Anterior cingulate cortex (tissue), 58 donors: ENCODE measurements at regions not wholly inside any gene's neighbourhood (a gene's known extent, or its start where the extent isn't known, plus 50 kb on each side); places are given as distances from the start of the nearest gene placed in this dataset.
"Not testable (repeated sequence)": the region's sequence is repeated elsewhere in the genome, so short reads cannot be mapped to it uniquely, and the experiment has no call there.

Experiments
- DNase-seq, 58 donors: peaks; one replicate each; lab custom pipeline; 2025; lab: John Stamatoyannopoulos, UW

DNA sequence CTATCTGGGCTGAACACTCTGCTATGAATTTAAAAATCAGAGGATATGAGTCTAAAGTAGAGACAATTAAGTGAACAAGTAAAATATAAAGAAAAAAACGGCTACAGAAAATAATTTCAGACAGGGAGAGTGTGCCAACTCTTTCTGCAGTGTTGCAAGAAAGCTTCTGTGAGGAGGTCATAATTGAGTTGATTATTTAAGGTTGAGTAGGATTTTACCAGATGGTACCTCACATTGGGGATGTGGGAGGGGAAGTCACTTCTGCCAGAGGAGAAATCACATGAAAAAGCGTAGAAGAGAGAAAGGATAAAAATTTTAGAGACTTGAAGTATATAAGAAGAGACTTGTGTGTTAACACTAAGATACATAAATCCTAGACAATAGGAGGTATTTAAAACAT is 238.0 kb upstream of the NCAM2 start:
- peak in 2 of 58 donors; percentile 21 to 26 for DNase-seq

DNA sequence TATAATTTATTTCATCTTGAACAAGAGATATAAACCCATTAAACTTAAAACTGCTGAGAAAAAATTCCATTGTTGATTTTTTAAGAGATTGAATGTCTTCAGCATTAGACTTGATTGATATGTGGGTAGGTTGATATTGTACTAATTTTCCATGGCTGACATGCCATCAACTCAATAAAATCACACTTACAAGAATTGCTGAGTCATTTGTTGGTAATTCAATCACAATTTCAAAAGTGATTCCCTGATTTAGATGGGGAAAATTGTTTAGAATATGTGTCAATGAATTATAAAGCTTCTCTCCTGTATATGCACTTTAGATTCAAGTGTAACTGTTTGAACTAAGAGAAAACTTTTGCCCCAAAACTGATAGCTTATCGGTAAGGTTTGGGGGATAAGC is 223.5 kb upstream of the NCAM2 start:
- DNase-seq: no peak

GRCh38 chr21:20779321-20779720 is 218.9 kb upstream of the NCAM2 start:
- no peak for DNase-seq

DNA sequence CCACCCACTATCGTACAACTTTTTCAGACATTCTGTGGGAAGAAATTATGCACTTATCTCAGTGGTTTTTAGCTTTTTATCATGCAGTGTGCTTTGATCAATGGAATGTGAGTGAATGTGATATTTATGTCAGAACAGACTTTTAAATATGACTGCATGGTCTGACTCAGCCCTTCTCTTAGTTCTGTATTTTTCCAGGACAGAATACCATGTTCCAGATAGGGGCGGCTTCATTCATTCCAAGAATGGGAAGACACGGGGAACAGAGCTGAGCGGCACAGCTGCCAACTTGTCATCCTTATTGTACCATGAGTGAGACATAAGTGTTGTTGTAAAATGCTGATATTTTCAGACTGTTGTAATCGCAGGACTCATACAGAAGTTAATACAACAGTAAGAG is 214.6 kb upstream of the NCAM2 start:
- peak in 27 of 58 donors; percentile 1 to 58 (median 11) for DNase-seq

- no peak for DNase-seq
These were observed 208.3 kb upstream of the NCAM2 start for GRCh38 chr21:20789729-20790500.

DNA sequence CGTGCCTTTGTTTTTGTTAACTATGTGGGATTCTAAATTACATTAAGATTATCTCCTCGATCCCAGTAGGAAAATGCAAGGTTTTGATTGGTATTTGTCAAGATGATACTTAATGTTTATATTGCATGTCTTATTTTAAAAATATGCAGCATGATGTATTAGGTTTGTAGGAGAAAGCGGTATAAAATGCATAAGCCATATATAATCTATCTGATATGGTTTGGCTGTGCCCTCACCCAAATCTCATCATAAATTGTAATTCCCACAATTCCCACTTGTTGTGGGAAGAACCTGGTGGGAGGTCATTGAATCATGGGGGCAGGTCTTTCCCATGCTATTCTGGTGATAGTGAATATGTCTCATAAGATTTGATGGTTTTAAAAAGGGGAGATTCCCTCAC is 198.1 kb upstream of the NCAM2 start:
- DNase-seq: no peak

DNA sequence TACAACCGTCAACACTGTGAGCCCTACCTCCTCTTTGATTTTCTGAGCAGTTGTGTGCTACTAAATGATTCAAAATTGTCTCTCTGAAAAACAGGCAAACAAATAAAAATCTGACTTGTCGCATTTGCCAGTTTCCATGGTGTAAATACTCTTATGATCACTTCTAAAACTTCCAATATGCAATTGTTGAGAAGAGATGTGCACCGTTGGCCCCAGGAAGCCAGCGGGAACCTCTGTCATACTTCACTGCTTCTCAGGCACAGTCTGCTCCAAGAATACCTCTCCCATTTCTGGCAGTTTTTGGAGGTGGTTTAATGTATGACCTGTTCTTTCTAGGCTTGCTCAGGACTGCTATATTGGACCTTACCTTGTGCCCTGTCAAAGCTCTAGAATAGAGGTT is 196.0 kb upstream of the NCAM2 start:
- DNase-seq: peak in 6 of 58 donors; percentile 3 to 52 (median 28)

DNA sequence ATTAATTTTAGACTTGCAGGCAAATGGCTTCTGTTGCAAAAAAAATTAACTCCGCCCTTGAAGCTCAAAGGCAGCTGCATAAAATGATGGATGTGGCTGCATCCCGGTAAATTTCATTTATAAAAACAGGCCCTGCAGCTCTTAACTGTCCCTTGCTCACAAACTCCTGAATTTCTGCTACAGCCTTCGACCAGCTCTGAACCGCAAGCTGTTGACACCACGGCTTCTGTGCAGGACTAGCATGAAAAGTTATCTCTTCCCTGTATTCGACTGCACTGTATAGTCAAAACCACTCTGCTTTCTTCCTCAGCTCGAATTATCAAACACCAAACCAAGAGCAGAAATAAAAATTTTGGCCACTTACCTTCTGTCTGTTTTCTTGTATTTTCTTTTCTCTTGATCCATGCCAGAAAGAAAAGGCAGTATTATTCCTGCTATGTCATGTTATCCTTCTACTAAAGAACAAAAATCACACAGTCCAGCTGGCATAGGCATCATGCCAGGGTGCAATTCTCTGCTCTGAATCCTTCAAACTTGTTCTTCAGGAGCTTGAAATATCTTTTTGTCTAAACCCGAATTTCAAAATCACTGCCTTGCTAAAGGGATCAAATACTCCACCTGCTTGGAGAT is 195.5 kb upstream of the NCAM2 start:
- peak in 41 of 58 donors; percentile 1 to 76 (median 29) for DNase-seq

- no peak for DNase-seq
These were observed 186.5 kb upstream of the NCAM2 start for GRCh38 chr21:20811702-20812101.

GRCh38 chr21:20814090-20814489 is 184.1 kb upstream of the NCAM2 start:
- no peak for DNase-seq

- DNase-seq: peak in 21 of 58 donors; percentile 1 to 60 (median 11)
These were observed 175.5 kb upstream of the NCAM2 start for GRCh38 chr21:20822666-20823065.

DNA sequence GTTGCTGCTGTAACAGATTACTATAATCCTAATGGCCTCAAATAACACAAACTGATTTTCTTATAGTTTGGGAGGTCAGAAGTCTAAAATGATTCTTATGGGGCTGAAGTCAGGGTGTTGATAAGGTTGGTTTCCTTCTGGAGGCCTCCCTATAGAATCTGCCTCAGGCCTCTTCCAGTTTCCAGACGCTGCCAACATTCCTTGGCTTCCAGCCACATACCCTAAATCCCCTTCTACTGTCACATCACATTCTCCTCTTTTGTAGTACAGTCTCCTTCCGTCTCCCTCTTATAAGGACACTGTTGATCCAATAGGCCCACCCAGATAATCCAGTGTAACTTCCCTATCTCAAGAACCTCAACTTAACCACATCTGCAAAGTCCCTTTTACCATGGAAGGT is 145.3 kb upstream of the NCAM2 start:
- no peak for DNase-seq

- DNase-seq: no peak
These were observed 141.3 kb upstream of the NCAM2 start for GRCh38 chr21:20856926-20857325.

DNA sequence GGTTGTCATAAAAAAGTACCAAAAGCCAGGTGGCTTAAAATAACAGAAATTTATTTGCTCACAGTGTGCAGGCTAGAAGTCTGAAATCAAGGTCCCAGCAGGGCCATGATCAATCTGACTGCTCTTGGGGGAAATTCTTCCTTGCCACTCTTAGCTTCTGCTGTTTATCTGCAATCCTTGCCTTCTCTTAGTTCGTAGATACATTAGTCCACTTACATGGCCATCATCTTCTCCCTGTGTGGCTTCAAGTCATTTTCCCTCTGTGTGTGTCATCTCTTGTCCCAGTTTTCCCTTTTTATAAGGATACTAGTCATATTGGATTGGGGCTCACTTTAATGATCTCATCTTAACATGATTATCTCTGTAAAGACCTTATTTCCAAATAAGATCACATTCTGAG is 124.0 kb upstream of the NCAM2 start:
- DNase-seq: no peak

DNA sequence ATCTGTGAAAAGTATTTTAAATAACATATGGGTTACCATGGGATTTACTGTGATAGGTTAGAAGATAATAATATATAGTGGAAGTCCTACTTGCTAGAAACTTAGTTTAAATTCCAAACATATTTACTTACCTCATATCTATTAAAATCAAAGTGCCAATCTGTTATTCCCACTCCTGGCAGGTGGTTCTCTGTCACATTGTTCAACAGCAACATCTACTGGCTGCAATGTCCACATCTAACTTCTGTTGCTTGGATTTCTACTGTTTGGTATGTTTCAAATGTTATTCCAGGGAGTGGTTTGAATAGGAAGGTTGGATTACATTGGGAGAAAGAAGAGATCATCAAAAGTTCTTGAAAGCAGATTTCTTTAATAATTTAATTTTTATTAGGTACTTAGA is 122.5 kb upstream of the NCAM2 start:
- DNase-seq: no peak

- no peak for DNase-seq
These were observed 120.2 kb upstream of the NCAM2 start for GRCh38 chr21:20877976-20878375.

DNA sequence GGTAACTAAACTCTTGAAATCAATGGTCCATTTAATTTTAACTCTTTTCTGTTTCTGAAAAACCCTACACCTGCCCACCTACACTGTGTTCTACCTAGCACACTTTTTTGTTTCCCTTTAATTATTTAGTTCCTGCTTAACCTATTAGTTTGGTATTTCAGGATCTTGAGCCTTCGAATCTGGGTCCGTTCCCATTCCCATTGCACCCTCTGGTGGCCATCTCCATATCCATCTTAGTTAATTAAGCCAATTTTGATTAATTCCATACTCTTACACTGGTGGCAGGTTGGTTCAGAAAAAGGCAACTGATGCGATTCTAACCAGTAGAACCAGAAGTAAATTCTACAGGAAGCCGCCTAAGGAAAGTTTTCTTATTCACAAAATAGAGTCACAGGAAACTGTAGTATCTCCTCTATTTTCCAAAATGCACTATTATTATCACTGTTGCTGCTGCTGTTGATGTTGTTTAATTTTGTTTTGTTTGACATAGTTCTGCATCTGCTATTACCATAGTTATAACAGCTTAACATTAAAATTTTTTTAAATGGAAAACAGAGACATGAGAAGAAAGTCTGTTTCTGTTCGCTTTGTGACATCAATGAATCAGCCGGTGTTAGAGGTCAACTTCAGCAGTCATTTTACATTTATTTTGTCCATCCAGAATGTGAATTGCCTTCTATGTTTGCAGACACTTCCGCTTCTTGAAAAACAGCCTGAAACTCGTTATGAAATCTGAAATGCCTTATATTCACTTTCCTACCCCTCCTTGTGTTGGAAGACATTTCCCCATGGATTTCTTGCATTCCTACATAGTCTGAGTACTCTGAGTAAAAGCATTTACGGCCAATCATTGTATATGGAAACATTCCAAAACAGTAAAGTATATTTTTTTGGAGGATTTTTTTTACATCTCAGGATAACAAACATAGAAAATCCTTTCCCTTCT is 115.5 kb upstream of the NCAM2 start:
- peak in 13 of 58 donors; percentile 2 to 37 (median 15) for DNase-seq

DNA sequence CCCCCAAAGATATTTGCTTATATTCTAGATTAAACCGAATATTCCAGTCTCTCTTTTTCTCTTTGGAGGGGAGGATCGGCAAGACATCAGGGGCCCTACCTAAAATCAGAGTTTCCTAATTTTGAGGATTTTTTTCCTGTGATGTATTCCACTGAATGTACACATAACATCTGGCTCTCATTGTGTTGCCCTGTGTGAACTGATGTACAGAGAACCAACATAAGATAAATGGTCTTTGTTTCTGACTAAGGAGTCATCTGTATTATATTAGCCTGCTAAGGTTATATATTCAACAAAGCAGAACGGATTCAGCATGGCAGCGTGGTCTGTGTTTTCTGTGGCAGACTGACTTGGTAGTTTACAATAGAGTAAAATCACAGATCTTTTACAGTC is 114.8 kb upstream of the NCAM2 start:
- DNase-seq: no peak

DNA sequence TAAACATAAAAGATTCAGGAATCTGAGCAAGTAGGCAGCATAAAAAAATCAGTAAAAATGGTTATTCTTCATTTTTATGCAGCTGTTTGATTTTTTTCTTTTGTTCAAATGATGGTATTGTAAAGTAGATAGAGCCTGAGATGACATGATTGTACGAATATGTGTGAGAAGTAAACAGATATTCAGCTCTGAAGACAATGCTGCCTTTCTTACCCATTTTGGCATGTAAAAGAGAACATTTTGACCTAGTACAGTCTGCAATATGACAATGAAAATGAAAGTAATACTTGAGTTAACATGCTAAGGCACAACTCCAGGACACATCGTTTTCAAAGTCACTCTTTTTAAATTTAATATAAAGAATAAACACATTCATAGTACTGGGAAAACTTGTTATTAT is 95.7 kb upstream of the NCAM2 start:
- DNase-seq: peak in 1 of 58 donors; percentile 68

DNA sequence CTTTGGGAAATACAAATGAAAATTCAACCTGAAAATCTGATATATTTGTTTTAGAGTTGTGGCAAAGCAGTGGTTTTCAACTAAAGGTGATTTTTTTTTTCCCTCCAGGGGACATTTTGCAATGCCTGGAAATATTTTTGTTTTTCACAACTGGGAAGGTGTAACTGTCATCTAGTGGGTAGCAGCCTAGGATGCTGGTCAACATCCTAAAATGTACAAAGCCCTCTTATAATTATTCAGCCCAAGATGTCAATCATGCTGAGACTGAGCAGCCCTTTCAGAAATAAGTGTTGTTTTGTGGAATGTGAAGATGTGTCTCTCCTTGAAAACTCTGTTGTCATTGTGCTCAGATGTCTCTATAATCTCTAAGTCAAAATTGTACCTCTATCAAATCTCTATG is 95.2 kb upstream of the NCAM2 start:
- DNase-seq: peak in 1 of 58 donors; percentile 13

DNA sequence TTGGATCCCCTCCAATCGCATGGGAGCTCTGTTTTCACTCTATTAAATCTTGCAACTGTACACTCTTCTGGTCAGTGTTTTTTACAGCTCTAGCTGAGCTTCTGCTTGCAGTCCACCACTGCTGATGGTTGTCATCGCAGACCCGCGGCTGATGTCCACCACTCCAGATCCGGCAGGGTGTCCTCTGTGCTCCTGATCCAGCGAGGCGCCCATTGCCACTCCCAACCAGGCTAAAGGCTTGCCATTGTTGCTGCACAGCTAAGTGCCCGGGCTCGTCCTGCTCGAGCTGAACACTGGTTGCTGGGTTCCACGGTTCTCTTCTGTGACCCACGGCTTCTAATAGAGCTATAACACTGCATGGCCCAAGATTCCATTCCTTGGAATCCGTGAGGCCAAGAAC is 70.7 kb upstream of the NCAM2 start:
- not testable (repeated sequence) for DNase-seq
